GM19240 (cell line): ENCODE measurements at regions not wholly inside any gene's neighbourhood (a gene's known extent, or its start where the extent isn't known, plus 50 kb on each side); places are given as distances from the start of the nearest gene placed in this dataset.
"Not testable (repeated sequence)": the region's sequence is repeated elsewhere in the genome, so short reads cannot be mapped to it uniquely, and the experiment has no call there.

ENCODE experiments used
- DNase-seq: peaks from one replicate; pipeline ENCODE4 v3.0.0; 2011; ENCODE audit warnings: low spot score; ENCODE audit not compliant: insufficient read length

DNA sequence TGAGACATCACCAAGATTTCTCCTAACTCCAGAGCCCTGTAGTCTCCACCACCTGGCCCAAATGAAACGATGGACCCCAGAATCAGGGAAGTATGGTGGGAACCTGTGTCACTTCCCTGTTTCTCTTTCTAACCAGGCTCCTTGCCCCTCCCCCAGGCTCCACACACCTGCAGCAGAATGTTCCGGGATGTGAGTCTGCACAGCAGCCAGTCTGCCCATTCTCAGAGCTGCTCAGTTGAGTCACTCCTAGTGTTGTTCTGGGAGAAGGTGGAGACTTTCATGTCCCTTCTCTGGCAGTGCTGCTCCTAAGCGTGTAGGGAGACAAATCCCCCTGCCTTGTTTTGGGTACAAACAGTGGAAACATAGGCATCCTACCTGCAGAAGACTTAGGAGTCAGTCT lies 76.0 kb upstream of the XPA start:
- no peak for DNase-seq

DNA sequence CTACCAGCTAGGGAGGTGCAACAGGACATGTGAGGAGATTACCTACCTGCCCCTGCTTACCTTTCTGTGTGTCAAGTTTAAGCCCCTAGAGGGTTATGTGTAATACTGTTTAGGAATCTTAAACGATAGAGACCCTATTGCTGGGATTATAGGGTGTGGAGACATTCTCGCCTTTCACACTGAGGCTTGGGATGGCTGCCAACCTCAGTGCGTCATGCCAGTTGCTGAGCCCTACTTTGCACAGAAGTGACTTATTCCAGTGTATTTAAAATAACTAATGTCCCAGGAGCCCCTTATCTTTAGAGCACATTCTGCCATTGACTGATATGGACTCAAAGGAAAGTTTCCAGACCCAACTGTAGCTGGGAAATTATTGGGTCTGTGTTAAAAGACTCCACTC lies 76.6 kb upstream of the XPA start:
- no peak for DNase-seq

DNA sequence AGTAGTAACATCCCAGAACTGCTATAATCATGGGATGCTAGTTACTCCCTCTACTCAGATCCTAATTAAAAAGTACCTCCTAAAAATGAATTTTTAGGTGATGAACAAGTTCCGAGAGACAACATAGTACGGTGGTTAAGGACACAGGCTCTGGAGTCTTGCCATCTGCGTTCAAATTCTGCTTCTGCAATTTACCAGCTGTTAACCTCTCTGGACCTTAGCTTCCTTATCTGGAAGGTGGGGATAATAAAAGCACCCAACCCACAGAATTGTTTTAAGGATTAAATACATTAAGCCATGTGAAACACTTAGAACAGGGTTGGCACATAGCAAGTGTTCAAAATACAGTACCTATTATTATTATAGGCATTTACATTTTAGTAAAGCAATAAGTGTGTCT lies 77.5 kb upstream of the XPA start:
- DNase-seq: no peak

DNA sequence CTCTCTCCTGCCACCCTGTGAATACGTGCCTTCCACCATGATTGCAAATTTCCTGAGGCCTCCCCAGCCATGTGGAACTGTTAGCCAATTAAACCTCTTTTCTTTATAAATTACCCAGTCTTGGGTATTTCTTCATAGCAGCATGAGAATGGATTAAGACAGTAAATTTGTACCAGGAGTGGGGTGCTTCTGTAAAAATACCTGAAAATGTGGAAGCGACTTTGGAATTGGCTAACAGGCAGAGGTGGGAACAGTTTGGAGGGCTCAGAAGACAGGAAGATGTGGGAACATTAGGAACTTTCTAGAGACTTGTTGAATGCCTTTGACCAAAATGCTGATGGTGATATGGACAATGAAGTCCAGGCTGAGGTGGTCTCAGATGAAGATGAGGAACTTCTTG lies 74.3 kb upstream of the FOXE1 start:
- not testable (repeated sequence) for DNase-seq

DNA sequence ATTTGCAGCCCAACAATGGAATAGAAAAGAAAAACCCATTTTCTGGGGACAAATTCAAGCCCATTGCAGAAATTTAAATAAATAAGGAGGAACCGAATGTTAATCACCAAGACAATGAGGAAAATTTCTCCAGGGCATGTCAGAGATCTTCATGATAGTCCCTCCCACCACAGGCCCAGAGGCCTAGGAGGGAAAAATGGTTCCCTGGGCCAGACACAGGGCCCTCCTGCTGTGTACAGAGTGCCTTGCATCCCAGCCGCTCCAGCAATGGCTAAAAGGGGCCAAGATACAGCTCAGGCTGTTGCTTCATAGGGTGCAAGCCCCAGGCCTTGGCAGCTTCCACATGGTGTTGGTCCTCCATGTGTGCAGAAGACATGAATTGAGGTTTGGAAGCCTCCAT lies 73.4 kb upstream of the FOXE1 start:
- no peak for DNase-seq

DNA sequence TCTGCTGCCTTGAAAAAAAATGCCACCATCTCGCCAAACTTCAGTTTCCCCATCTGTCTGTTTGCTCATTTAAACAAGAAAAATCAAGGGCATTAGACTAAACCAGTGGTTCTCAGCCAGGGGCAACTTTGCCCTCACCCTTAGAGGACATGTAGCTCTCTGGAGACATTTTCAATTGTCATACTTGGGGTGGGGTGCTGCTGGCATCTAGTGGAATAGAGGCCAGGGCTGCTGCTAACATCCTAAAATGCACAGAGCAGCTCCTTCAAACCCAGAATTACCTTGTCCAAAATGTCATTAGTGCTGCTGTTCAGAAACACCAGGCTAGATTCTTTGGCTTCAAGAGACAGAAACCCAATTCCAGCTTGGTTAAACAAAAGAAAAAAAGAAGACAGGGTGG lies 71.1 kb upstream of the FOXE1 start:
- DNase-seq: no peak

DNA sequence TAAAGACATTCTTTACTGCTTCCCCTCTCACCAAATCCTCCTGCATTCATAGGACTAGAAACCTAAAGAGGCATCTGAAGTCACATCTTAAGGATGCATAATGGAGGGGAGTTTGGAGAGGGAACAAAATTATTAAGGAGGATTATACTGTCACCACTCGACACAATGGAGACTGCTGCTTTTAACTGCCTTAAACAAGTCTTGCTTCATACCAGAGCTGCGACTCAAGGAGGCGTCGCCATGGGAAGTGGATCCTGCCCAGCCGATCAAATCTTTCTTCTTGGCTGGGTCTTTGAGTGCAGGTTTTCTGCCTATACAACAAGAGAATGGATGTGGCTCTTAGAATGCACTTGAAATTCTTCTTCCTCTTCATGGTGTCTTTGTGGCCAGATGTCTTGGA lies 66.7 kb upstream of the FOXE1 start:
- no peak for DNase-seq

DNA sequence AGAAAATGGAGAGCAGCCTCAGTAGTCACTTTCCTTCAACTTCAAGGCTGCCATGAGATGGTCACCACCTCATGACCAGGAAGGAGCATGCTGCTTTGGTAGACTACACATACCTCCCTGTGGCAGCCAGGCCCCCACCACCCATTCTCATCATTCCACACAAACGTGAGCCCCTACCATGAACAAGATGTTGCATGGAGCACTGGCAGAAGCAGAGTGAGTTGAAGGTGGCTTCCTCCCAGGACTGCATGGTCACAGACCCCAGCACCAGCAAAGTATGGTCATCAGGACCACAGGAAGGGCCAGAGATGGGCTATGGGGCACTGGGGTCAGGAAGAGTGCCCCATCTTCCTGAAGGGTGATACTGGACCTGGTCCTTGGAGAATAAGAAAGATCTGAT lies 65.5 kb upstream of the FOXE1 start:
- no peak for DNase-seq

DNA sequence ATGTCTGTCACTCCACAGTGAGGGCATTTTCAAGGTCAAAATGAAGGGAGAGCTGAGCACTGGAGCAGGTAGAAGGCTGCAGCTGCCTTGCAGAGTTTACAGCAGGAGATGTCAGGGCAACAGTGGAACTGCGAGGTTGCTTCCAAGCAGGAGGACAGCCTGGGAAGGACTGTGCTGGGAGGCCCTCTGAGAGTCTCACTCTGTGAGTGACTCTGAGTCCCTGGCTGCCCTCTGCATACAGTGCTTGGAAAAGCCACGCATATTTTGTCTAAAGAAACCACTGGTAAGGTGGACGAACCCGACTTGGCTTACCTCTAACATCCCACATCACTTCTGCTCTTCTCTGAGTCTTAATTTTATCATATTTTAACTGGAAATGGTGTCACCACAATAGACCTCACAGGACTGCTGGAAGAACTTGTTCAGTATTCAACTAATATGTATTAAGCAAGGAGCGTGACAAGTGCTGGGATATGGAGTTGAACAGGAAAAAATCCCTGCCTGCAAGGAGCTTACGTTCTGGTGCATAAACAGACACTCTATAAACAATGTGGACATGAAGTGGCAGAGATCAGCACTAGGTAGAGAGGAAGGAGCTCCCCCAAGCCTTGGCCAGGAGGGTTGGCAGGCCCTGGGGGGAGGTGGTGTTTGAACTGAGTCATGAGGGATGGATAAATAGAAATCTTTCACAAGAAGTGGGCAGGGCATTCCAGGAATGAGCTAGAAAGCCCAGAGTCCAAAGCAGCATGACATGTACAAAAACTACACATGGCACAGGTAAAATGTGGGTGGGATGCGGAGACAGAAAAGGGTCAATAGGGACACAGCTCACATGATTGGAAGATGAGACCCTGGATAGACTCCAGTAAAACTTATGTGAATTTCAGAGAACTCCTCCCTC lies 64.0 kb upstream of the FOXE1 start:
- no peak for DNase-seq

DNA sequence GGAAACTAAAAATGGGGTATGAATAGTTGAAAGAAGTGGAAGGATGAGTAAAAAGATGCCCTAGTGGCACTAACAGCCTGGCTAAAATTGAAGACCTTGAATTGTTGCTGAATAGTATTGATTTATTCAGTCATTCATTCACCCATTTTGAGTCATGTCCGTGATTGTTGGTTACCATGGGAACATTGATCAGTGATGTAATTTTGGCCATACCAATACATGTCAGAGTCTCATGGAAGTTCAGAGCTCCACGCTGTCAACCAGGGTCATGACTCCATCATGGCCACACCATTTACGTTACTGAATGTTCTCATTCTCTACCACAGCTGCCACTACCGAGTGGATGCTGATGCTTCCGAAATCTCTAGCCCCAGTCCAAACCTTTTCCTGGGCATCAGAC lies 62.5 kb upstream of the FOXE1 start:
- DNase-seq: no peak

DNA sequence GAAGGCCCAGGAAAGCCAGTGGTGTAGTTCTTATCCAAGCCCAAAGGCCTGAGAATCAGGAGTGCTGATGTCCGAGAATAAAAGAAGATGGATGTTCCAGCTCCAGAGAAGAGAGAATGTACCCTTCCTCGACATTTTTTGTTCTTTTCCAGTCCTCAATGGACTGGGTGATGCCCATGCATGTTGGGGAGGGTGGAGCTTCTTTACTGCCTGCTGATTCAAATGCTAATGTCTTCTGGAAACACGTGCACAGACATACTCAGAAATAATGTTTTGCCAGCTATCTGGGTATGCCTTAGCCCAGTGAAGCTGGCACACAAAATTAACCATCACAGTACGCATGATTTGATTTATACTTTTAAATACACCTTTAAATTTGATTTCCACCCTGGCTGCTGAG lies 61.5 kb upstream of the FOXE1 start:
- no peak for DNase-seq

DNA sequence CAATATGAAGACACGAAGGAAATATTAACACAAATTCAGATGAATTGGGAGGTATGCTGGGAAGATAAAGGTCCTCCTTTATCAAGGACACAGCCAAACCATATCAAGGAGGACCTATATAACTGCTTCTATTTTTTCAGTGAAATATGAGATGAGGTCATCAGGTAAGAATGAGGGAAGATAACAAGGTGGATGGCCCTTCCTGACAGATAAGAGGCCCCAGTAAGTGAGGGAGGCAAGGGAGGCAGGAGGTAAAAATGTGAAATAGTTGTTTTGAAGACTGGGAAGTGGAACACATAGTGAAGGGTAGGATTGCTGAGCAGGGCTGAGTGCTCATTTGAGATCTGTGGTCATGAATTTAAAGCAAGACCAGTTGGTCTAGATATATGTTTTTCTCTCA lies 60.0 kb upstream of the FOXE1 start:
- DNase-seq: no peak

DNA sequence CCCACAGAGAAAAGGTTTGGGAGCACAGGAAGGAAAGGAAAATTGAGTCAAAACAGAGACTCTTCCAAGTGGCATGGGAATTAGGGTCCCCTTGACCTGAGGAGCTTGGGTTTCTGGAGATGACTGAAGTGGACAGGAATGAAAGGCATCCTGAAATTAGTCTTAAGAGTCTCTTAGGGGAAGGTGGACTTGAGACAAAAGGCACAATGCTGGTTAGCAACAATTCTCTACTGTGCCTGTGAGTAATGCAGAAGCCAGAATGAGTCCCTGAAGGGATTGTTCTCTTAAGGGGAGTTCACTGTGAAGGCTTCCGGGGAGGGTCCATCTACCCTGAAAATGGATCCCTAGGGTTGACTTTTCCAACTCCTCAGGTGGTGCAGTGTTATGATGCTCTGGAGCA lies 58.4 kb upstream of the FOXE1 start:
- no peak for DNase-seq

DNA sequence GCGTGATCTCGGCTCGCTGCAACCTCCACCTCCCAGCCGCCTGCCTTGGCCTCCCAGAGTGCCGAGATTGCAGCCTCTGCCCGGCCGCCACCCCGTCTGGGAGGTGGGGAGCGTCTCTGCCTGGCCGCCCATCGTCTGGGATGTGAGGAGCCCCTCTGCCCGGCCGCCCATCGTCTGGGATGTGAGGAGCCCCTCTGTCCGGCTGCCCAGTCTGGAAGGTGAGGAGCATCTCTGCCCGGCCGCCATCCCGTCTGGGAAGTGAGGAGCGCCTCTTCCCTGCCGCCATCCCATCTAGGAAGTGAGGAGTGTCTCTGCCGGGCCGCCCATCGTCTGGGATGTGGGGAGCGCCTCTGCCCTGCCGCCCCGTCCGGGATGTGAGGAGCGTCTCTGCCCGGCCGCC lies 56.9 kb upstream of the FOXE1 start:
- DNase-seq: not testable (repeated sequence)

DNA sequence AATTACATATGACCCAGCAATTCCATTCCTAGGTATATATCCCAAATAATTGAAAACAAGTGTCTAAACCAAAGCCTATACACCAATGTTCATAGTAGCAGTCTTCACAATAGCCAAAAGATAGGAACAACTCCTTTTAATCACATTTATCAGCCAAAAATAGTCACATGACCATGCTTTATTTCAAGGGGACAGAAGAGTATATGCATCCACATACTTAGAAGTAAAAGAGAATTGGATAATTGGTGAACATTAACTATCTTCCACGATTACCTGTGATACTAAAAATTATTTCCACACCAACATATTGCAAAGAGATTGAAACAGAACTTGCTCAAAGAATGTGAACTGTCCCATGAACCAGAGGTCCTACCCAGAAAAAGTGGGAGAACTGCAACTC lies 51.8 kb upstream of the FOXE1 start:
- no peak for DNase-seq

DNA sequence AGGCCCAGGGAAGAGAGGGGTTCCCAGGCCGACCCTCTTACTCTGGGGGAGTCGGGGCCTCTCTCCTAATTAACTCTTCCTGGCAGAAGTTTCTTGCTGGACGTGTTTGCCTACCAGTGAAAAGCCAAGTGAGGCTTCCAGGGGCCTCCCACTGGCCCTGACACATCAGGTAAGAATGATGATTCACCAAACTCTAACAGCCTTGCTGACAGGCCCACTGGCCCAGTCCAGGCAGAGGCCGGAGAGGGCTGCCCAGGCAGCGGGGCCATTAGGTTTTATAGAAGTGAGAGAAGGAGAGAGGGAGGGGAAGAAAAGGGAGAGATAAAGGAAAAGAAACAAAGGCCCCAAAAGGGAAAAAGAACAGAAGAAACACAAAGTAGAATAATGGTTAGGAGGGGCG lies 50.8 kb upstream of the FOXE1 start:
- DNase-seq: no peak

DNA sequence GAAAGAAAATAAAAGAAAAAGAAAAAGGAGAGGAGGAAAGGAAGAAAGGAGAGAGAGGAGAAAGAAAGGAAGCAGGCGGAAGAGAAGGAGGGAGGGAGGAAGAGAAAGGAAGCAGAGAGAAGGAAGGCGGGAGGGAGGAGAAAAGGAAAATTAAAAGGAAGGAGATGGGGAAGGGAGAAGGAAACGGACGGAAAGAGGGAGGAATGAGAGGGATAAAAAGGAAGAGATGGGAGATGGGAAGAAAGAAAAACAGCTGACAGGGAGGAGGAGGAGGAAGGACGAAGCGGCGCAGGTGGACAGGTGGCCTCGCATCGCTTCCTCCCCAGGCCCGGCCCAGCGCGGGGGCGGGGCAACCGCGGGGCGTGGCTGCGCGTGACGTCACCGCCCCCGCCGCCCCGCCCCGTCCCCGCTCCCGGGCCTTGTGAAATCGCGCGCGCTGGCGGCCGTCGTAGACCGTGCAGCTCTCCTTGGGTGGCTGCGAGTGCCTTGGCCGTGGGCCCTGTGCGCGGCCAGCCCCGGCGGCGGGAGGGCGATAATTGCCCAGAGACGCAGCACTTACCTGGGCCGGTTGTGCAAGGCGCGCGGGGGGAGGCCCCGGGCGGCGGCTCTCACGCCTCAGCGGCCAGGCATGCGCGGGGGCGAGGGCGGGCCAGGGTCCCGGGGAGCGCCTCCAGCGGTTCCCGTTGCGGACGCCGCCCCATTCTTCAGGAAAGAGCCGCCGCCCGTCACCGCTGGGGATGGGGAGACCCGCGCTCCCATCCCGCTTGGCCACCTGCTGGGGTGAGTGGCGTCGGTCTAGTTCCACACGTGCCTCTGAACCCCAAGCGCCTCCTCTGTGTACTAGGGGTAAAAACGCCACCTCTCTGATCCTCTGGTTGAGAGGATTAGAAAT lies 49.6 kb upstream of the FOXE1 start:
- peak; percentile 81 for DNase-seq
